A673 (cell line): ENCODE measurements at regions not wholly inside any gene's neighbourhood (a gene's known extent, or its start where the extent isn't known, plus 50 kb on each side); places are given as distances from the start of the nearest gene placed in this dataset.

Source experiments
- BruUV-seq: library from RNA; stranded (reverse); fragments of 400-500 nt; replicated peaks from 2 replicates; lab custom pipeline; 2021; lab: Mats Ljungman, UMichigan
- CTCF ChIA-PET: fragments of 300-600 bp; sonication (Branson Sonifier 250); formaldehyde crosslinking; loops from one replicate; lab custom pipeline; 2022; ENCODE audit warnings: antibody characterized with exemption; lab: Charles Lee
- POLR2A ChIA-PET: fragments of 300-600 bp; sonication (Branson Sonifier 250); formaldehyde crosslinking; loops from one replicate; lab custom pipeline; 2022; ENCODE audit warnings: antibody characterized with exemption; ENCODE audit not compliant: low non-redundant PET; lab: Charles Lee
- DNase-seq: peaks from one replicate; pipeline ENCODE4 v3.0.0-alpha.2; 2015; ENCODE audit warnings: low spot score
- H3K27ac ChIP-seq: fragments of 200-600 bp; sonication (generic); 2 replicates; pipeline ENCODE4 v1.5.1; 2016; ENCODE audit warnings: mixed run types, low read depth, mild to moderate bottlenecking, mixed read lengths, antibody characterized with exemption, low read length; ENCODE audit not compliant: poor library complexity, severe bottlenecking
- H3K27me3 ChIP-seq: fragments of 200-600 bp; sonication (generic); replicated peaks from 2 replicates; pipeline ENCODE4 v1.6.1; 2017; ENCODE audit warnings: mixed run types, low read depth, mild to moderate bottlenecking, mixed read lengths, antibody characterized with exemption, low read length; ENCODE audit not compliant: insufficient read depth, poor library complexity
- H3K36me3 ChIP-seq: fragments of 200-600 bp; sonication (generic); 2 replicates; pipeline ENCODE4 v1.6.1; 2016; ENCODE audit warnings: mixed run types, mild to moderate bottlenecking, mixed read lengths, antibody characterized with exemption, low read length; ENCODE audit not compliant: insufficient read depth, poor library complexity, severe bottlenecking
- H3K4me1 ChIP-seq: fragments of 200-600 bp; sonication (generic); 2 replicates; pipeline ENCODE4 v1.6.1; 2017; ENCODE audit warnings: mixed run types, mild to moderate bottlenecking, mixed read lengths, antibody characterized with exemption, low read length; ENCODE audit not compliant: insufficient read depth, poor library complexity, severe bottlenecking
- H3K4me3 ChIP-seq: fragments of 200-600 bp; sonication (generic); 2 replicates; pipeline ENCODE4 v1.5.1; 2016; ENCODE audit warnings: low read depth, mixed run types, mild to moderate bottlenecking, mixed read lengths, low read length; ENCODE audit not compliant: poor library complexity, severe bottlenecking
- H3K9me3 ChIP-seq: fragments of 200-600 bp; sonication (generic); 2 replicates; pipeline ENCODE4 v1.6.1; 2016; ENCODE audit warnings: mixed run types, low read depth, mild to moderate bottlenecking, mixed read lengths, antibody characterized with exemption, low read length; ENCODE audit not compliant: poor library complexity, severe bottlenecking
- EZH2 ChIP-seq: fragments of 200-600 bp; sonication (generic); IDR thresholded peaks from 2 replicates; pipeline ENCODE4 v1.6.1; 2017; ENCODE audit warnings: borderline replicate concordance, low read depth, mild to moderate bottlenecking, mixed read lengths, antibody characterized with exemption, low read length; ENCODE audit not compliant: poor library complexity, severe bottlenecking
- intact Hi-C: fragments of 100-400 bp; cut with micrococcal nuclease; formaldehyde crosslinking; loops from one replicate; pipeline ENCODE4 v1.10.0; 2022; ENCODE audit not compliant: unreplicated experiment
- TF ChIP-seq, protein P1 (sequence below): fragments of 300-800, 200-600 bp; sonication (generic); conservative IDR thresholded peaks from 2 replicates; pipeline ENCODE4 v1.5.1; 2017; ENCODE audit warnings: low read depth, mild to moderate bottlenecking, antibody characterized with exemption, low read length, moderate library complexity, mixed read lengths

DNA sequence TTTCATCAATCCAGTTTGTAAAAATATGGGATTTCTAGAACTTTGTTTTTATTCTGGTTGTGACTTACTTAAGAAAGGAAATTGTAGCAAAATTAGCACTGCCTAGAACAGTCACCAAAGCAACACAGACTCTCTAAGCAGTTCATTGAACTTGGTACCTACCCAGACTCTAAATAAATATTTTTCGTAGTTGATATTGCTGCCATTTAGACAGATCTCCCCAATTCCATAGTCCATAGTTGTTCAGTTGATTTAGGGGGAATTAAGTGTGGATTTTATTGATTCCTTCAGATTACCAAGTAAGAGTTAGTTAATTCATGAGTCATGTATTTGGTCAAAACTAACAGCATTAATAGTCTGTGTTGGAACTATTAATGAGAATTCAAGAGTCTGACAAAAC, 822.5 kb downstream of the DHX35 start:
- BruUV-seq, result no TSS peak
- POLR2A ChIA-PET, result no interaction called here
- TF ChIP-seq, protein P1, sequence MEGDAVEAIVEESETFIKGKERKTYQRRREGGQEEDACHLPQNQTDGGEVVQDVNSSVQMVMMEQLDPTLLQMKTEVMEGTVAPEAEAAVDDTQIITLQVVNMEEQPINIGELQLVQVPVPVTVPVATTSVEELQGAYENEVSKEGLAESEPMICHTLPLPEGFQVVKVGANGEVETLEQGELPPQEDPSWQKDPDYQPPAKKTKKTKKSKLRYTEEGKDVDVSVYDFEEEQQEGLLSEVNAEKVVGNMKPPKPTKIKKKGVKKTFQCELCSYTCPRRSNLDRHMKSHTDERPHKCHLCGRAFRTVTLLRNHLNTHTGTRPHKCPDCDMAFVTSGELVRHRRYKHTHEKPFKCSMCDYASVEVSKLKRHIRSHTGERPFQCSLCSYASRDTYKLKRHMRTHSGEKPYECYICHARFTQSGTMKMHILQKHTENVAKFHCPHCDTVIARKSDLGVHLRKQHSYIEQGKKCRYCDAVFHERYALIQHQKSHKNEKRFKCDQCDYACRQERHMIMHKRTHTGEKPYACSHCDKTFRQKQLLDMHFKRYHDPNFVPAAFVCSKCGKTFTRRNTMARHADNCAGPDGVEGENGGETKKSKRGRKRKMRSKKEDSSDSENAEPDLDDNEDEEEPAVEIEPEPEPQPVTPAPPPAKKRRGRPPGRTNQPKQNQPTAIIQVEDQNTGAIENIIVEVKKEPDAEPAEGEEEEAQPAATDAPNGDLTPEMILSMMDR, result no peak
- no peak for TF ChIP-seq EZH2

GRCh38 chr20:39778847-39779604, 816.9 kb downstream of the DHX35 start:
- intact Hi-C loops, result no loop called here
- ChIA-PET POLR2A (no interaction called here), CTCF (no interaction called here)
- no TSS peak for BruUV-seq
- TF ChIP-seq, protein P1, result no peak
- no peak for TF ChIP-seq EZH2
- no peaks in the 10 kb centered on the region for H3K4me1 ChIP-seq
- no peaks in the 10 kb centered on the region for H3K36me3 ChIP-seq
- DNase-seq, result peak; percentile 46
- no peak overlapping the region for H3K4me3 ChIP-seq
- H3K27ac ChIP-seq, result no peak overlapping the region
- no peaks in the 10 kb centered on the region for H3K27me3 ChIP-seq
- H3K9me3 ChIP-seq, result no peaks in the 10 kb centered on the region

More for the DNA sequence above, 822.5 kb downstream of the DHX35 start:
- H3K36me3 ChIP-seq, result no peaks in the 10 kb centered on the region
- H3K27me3 ChIP-seq, result peaks cover 4% of the 10 kb centered on the region
- H3K27ac ChIP-seq, result no peak overlapping the region
- no peaks in the 10 kb centered on the region for H3K9me3 ChIP-seq
- H3K4me3 ChIP-seq, result no peak overlapping the region
- CTCF ChIA-PET, result no interaction called here
- intact Hi-C loops, result no loop called here
- H3K4me1 ChIP-seq, result no peaks in the 10 kb centered on the region
- DNase-seq, result no peak

GRCh38 chr20:39778431-39778830, 816.3 kb downstream of the DHX35 start:
- H3K4me3 ChIP-seq, result no peak overlapping the region
- no peaks in the 10 kb centered on the region for H3K9me3 ChIP-seq
- ChIA-PET POLR2A (no interaction called here), CTCF (no interaction called here)
- no peaks in the 10 kb centered on the region for H3K27me3 ChIP-seq
- no peaks in the 10 kb centered on the region for H3K36me3 ChIP-seq
- intact Hi-C loops, result no loop called here
- BruUV-seq, result no TSS peak
- DNase-seq, result no peak
- TF ChIP-seq, protein P1, result no peak
- TF ChIP-seq EZH2, result no peak
- H3K27ac ChIP-seq, result no peak overlapping the region
- H3K4me1 ChIP-seq, result no peaks in the 10 kb centered on the region
